ENCODE measurements at regions not wholly inside any gene's neighbourhood (a gene's known extent, or its start where the extent isn't known, plus 50 kb on each side); places are given as distances from the start of the nearest gene placed in this dataset.

DNA sequence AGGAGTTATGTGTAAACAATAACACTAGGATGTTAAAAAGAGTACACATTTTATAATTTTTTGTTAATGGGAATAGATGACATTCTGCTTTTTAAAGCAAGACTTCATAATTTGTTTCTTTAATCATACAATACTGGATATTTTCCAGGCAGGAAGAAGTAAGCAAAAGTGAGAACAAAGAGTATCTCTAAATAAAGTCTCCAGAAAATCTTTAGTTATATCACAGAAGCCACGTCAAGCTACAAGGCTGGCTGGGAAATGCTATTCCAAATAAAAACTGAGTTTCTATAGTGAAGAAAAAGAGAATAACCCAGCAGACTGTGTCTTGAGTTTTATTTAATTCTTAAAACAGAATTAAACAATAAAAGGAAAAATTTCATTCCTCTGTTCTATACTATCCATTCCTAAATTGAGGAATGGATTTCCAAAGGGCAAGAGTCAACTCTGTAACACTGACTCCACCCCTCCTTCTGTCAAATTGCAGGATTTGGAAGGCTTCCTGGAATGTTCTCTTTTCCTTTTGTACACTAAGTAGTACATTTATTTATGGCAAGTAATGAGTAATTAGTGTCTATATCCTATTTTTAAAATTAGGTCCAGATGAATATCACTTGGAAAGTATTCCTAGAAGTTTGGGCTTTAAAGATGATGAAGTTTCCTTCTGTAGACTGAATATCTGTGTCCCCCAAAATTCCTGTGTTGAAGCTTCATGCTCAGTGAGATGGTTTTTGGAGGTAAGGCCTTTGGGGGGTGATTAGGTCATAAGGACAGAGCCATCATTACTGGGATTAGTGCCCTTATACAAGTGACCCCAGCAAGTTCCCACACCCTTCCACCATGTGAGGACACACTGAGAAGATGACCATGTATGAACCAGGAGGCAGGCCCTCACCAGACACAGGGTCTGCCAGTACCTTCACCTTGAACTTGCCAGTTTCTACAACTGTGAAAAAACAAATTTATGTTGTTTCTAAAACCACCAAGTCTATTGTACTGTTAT lies 290.9 kb downstream of the CRPPA start:
- no peaks in the 10 kb centered on the region for H3K9me3 ChIP-seq (ENCODE audit: low read length)
- H3K36me3 ChIP-seq (ENCODE audit: insufficient read depth, low read length), result no peaks in the 10 kb centered on the region
- no peak overlapping the region for H3K4me3 ChIP-seq (ENCODE audit: low read length)
- no peak overlapping the region for H2AFZ ChIP-seq (ENCODE audit: low read depth, low read length)
- H3K4me1 ChIP-seq (ENCODE audit: insufficient read depth, low read length), result peaks cover 9% of the 10 kb centered on the region
- no peaks in the 10 kb centered on the region for H3K27me3 ChIP-seq (ENCODE audit: insufficient read depth, low read length)

GRCh38 chr7:16129431-16130110 lies 291.8 kb downstream of the CRPPA start:
- Histone ChIP-seq H3K4me3 (ENCODE audit: low read length) (no peak overlapping the region), H2AFZ (ENCODE audit: low read depth, low read length) (no peak overlapping the region), H3K27me3 (ENCODE audit: insufficient read depth, low read length) (no peaks in the 10 kb centered on the region), H3K9me3 (ENCODE audit: low read length) (no peaks in the 10 kb centered on the region), H3K36me3 (ENCODE audit: insufficient read depth, low read length) (no peaks in the 10 kb centered on the region), H3K4me1 (ENCODE audit: insufficient read depth, low read length) (peaks cover 9% of the 10 kb centered on the region)

GRCh38 chr7:16123117-16123770 lies 298.1 kb downstream of the CRPPA start:
- Histone ChIP-seq H3K4me3 (ENCODE audit: low read length) (no peak overlapping the region), H3K9me3 (ENCODE audit: low read length) (no peaks in the 10 kb centered on the region), H2AFZ (ENCODE audit: low read depth, low read length) (no peak overlapping the region), H3K27me3 (ENCODE audit: insufficient read depth, low read length) (no peaks in the 10 kb centered on the region), H3K4me1 (ENCODE audit: insufficient read depth, low read length) (peaks cover 1% of the 10 kb centered on the region), H3K36me3 (ENCODE audit: insufficient read depth, low read length) (no peaks in the 10 kb centered on the region)

DNA sequence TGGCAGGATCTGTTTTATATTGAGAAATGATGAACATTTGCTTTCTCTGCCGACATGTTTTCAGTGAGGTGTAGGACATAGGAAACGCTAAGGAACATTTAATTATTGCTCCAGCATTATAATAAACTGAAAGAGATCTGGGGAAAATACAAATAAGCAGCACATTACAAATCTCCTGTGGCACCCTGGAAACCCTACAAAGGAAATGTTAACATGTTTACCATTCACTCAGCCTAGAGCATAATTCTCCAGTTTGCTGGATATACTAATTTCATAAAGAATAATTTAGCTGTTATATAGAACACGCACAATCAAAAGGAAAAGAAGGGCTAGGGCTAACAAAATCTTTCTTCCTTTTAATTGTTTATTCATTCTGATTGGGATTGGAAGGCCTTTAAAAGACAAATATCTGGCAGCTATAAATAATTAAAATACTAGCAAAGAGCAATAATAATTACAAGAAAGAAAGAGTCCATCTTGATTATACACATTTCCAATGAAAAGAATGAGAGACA lies 299.4 kb downstream of the CRPPA start:
- Histone ChIP-seq H3K4me3 (ENCODE audit: low read length) (no peak overlapping the region), H3K27me3 (ENCODE audit: insufficient read depth, low read length) (no peaks in the 10 kb centered on the region)

GRCh38 chr7:16115374-16115773 lies 306.0 kb downstream of the CRPPA start:
- Histone ChIP-seq H2AFZ (ENCODE audit: low read depth, low read length) (no peak overlapping the region), H3K4me3 (ENCODE audit: low read length) (no peak overlapping the region), H3K4me1 (ENCODE audit: insufficient read depth, low read length) (peaks cover 3% of the 10 kb centered on the region), H3K9me3 (ENCODE audit: low read length) (peaks cover 1% of the 10 kb centered on the region), H3K36me3 (ENCODE audit: insufficient read depth, low read length) (no peaks in the 10 kb centered on the region), H3K27me3 (ENCODE audit: insufficient read depth, low read length) (no peaks in the 10 kb centered on the region)

More for the DNA sequence above, 299.4 kb downstream of the CRPPA start:
- Histone ChIP-seq H3K4me1 (ENCODE audit: insufficient read depth, low read length) (peaks cover 3% of the 10 kb centered on the region), H3K36me3 (ENCODE audit: insufficient read depth, low read length) (no peaks in the 10 kb centered on the region), H2AFZ (ENCODE audit: low read depth, low read length) (no peak overlapping the region), H3K9me3 (ENCODE audit: low read length) (no peaks in the 10 kb centered on the region)

DNA sequence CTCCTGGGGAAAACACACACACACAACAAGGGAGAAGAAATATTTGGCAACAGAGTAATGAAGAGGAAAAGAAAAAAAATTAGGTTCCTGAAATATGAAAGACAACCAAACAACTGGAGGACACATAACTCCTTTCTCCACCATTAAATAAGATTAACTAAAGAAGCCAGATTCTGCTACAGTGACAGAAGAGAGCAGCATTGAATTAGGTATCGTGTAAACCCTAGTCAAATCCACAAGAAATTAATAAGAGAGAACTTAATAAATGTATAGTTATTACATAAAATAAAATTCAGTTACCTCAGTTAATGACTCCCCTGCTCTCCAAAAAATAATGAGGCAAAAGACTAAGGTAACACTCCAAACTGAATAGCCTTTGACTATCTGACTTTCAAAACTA lies 306.7 kb downstream of the CRPPA start:
- Histone ChIP-seq H3K9me3 (ENCODE audit: low read length) (peaks cover 3% of the 10 kb centered on the region), H2AFZ (ENCODE audit: low read depth, low read length) (peak overlapping the region; percentile 61), H3K36me3 (ENCODE audit: insufficient read depth, low read length) (no peaks in the 10 kb centered on the region), H3K27me3 (ENCODE audit: insufficient read depth, low read length) (no peaks in the 10 kb centered on the region), H3K4me3 (ENCODE audit: low read length) (no peak overlapping the region), H3K4me1 (ENCODE audit: insufficient read depth, low read length) (peaks cover 3% of the 10 kb centered on the region)

DNA sequence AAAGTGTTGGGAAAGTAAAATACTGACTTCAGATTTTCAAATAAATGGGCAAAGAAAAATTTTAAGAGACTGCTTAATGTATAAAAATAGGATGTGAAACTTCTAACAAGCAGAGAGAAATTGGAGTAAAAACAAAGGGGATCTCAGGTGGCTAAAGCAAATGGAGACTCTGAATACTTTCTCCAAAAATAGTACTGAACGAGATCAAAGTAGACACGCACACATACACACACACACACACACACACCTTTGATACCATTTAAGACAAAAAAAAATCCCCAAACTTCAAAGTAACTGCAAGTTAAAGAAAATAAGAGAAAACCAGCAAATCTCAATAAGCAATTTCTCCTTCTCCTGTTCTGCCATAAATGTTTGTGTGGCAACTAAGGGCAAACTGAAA lies 307.3 kb downstream of the CRPPA start:
- peak overlapping the region; percentile 61 for H2AFZ ChIP-seq (ENCODE audit: low read depth, low read length)
- no peaks in the 10 kb centered on the region for H3K27me3 ChIP-seq (ENCODE audit: insufficient read depth, low read length)
- H3K4me1 ChIP-seq (ENCODE audit: insufficient read depth, low read length), result peaks cover 3% of the 10 kb centered on the region
- no peak overlapping the region for H3K4me3 ChIP-seq (ENCODE audit: low read length)
- H3K36me3 ChIP-seq (ENCODE audit: insufficient read depth, low read length), result no peaks in the 10 kb centered on the region
- H3K9me3 ChIP-seq (ENCODE audit: low read length), result peaks cover 3% of the 10 kb centered on the region

DNA sequence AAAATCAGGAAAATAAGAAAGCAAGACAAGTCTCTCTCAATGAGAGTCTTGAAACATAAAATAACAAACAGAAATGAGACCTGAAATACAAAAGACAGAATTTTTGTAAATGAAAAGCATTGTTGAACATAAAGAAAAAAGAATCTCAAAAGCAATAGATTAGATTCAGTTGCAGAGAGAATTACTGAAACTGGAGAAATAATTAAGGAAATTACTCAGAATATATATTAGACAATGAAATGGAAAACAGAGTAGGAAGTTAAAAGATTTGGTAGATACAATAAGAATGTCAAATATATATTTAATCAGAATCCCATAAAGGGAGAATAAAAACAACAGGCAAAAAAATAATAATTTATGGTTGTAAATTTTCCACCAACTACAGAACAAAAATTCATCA lies 308.3 kb downstream of the CRPPA start:
- Histone ChIP-seq H3K4me1 (ENCODE audit: insufficient read depth, low read length) (peaks cover under 1% of the 10 kb centered on the region), H3K36me3 (ENCODE audit: insufficient read depth, low read length) (no peaks in the 10 kb centered on the region), H2AFZ (ENCODE audit: low read depth, low read length) (no peak overlapping the region), H3K4me3 (ENCODE audit: low read length) (no peak overlapping the region), H3K27me3 (ENCODE audit: insufficient read depth, low read length) (no peaks in the 10 kb centered on the region), H3K9me3 (ENCODE audit: low read length) (peaks cover 3% of the 10 kb centered on the region)

- no peaks in the 10 kb centered on the region for H3K36me3 ChIP-seq (ENCODE audit: insufficient read depth, low read length)
- no peak overlapping the region for H3K4me3 ChIP-seq (ENCODE audit: low read length)
- peaks cover 5% of the 10 kb centered on the region for H3K9me3 ChIP-seq (ENCODE audit: low read length)
- no peak overlapping the region for H2AFZ ChIP-seq (ENCODE audit: low read depth, low read length)
- no peaks in the 10 kb centered on the region for H3K4me1 ChIP-seq (ENCODE audit: insufficient read depth, low read length)
- no peaks in the 10 kb centered on the region for H3K27me3 ChIP-seq (ENCODE audit: insufficient read depth, low read length)
These were observed 314.5 kb downstream of the CRPPA start for GRCh38 chr7:16106869-16107268.

DNA sequence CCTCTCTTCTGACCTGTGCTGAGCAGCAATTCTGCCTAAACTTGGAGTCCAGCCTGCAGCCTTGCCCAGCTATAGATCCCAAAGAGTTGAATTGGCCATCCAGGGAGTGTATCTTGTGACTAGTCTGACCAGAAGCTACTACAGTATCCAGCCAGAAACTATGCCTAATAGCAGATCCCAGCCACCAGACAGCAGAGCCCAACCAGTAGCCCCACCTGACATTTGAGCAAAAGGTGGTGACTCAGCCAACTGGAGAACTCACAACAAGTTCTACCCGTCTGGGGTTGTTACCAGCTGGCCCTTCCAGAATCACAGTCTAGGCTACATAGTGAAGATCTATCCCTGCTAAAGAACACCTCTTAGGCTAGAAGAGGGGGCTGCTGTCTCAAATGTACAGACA lies 315.0 kb downstream of the CRPPA start:
- Histone ChIP-seq H3K27me3 (ENCODE audit: insufficient read depth, low read length) (no peaks in the 10 kb centered on the region), H3K36me3 (ENCODE audit: insufficient read depth, low read length) (no peaks in the 10 kb centered on the region), H2AFZ (ENCODE audit: low read depth, low read length) (no peak overlapping the region), H3K4me1 (ENCODE audit: insufficient read depth, low read length) (no peaks in the 10 kb centered on the region), H3K9me3 (ENCODE audit: low read length) (peaks cover 5% of the 10 kb centered on the region), H3K4me3 (ENCODE audit: low read length) (no peak overlapping the region)

- Histone ChIP-seq H3K36me3 (ENCODE audit: insufficient read depth, low read length) (no peaks in the 10 kb centered on the region), H3K9me3 (ENCODE audit: low read length) (no peaks in the 10 kb centered on the region), H3K4me1 (ENCODE audit: insufficient read depth, low read length) (no peaks in the 10 kb centered on the region)
These were observed 322.0 kb downstream of the CRPPA start for GRCh38 chr7:16099302-16099849.

DNA sequence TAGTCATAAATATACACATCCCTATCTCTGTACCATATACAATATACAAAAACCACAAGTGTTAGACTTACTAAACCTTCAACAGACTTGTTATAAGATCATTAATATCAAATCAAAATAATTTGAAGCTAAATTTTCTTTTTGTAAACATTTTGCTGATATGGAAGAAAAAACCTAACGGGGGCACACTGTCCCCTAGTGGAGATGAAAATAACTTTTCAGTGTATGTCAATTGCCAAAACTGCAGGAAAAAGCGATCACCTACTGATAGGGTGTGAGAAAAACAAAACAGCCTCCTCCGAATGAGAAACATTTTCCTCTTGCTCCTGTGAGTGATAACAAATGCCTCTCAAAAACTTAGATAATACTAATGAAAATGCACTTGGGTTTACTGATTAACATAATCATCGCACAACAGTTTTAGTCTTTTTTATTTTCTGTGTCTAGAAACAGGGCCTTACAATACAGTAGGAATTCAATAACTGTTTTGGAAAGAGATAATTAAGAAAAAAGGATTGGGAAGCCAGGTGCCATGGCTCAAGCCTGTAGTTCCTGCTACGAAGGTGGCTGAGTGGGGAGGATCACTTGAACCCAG lies 322.7 kb downstream of the CRPPA start:
- Histone ChIP-seq H3K9me3 (ENCODE audit: low read length) (no peaks in the 10 kb centered on the region), H3K4me1 (ENCODE audit: insufficient read depth, low read length) (no peaks in the 10 kb centered on the region), H3K36me3 (ENCODE audit: insufficient read depth, low read length) (no peaks in the 10 kb centered on the region), H3K27me3 (ENCODE audit: insufficient read depth, low read length) (no peaks in the 10 kb centered on the region), H3K4me3 (ENCODE audit: low read length) (no peak overlapping the region), H2AFZ (ENCODE audit: low read depth, low read length) (no peak overlapping the region)

More at GRCh38 chr7:16099302-16099849, 322.0 kb downstream of the CRPPA start:
- Histone ChIP-seq H2AFZ (ENCODE audit: low read depth, low read length) (no peak overlapping the region), H3K27me3 (ENCODE audit: insufficient read depth, low read length) (no peaks in the 10 kb centered on the region), H3K4me3 (ENCODE audit: low read length) (no peak overlapping the region)
